NCI-H82 treated with DMSO at 0.1 percent for 48 hours (cell line): ENCODE measurements at regions not wholly inside any gene's neighbourhood (a gene's known extent, or its start where the extent isn't known, plus 50 kb on each side); places are given as distances from the start of the nearest gene placed in this dataset.

Source experiments
- DNase-seq: peaks from one replicate; lab custom pipeline; 2025; ENCODE audit not compliant: unreplicated experiment; lab: John Stamatoyannopoulos, UW

DNA sequence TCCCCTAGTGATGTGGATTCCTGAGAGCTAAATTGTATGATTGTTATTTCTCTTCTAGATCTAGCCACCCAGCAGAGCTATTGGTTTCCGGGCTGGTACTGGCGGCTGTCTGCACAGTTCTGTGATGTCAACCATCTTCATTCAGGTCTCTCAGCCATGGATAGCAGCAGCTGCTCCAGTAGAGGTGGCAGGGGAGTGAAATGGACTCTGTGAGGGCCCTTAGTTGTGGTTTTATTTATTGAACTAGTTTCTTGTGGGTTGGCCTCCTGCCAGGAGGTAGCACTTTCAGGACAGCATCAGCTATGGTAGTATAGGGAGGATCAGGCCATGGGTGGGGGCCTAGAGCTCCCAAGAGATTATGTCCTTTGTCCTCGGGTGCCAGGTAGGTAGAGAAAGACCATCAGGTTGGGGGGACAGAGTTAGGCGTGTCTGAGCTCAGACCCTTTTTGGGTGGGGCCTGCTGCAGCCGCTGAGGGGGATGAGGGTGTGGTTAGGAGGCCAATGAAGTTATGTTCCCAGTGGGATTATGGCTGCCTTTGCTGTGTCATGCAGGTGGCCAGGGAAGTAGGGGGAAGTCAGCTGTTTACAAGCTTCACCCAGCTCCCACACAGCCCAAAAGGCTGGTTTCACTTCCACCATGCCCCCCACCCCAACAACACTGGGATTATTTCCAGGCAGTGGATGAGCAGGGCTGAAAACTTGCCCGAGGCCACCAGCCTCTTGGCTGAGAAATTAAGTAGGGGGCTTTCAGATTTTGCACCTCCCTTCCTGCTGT is 55.1 kb upstream of the RGS4 start:
- no peak for DNase-seq

DNA sequence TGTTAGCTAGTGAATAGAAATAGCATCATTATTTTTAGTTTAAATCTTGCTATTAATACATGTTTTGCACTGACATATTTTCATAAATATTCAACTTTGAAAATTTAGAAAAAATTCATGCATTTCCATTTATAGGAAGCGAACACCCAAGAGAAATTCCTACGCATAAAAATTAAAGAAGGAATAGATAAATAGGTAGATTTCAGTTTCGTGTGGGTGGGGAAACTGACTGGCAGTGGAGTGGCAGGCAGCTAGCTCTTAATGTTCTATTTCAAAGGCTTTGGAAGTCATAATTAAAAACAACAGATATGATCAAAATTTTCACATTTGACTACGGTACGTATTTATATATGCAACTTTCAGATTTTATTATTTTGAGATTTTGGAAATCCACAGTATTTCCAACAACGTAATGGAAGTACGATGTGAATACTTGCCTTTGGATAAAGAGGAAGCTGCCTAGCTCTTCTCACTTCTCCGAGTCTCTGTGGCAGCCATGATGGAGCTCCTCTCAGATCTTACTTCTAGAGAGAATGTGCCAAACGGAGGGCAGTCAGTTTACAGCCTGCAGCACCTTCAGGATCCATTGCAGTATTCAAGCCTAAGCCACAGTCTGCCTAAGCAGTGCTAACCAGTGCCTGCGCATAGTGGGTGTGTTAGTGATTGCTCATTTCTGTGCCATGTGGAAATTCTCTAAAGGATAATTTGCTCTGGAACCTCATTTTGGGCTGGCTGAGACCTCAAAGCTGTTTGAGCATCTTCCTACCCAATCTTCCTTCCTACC is 62.9 kb upstream of the RGS4 start:
- DNase-seq = no peak

DNA sequence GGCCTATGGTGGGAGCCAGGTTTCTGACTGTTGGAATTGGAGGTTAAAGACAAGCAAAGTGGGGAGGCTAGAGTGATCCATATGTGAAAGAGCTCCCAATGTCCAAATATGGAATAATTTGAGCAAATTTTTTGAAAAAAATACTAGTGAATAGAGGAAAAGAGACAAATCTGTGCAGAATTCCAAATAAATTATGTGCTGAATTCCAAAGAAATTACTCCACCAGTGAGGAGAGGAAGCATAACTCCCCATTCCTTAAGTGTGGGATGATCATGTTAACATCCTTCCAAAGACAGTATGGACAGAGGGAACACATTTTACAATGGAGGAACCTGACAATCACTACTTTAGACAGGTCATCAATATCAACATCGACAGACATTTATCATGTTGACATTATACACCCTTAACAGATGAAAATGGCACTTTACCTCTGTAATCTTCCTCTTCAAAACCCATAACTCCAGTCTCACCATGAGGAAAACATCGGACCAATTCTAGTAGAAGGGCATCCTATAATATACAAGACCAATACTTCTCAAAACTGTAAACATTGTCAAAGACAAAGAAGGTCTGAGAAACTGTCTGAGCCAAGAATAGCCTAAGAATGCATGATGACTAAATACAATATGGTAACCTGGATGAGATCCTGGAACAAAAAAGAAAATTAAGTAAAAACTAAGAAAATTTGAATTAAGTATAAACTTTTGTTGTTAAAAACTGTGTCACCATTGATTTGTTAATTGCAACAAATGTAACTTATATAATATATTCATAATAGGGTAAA is 71.5 kb upstream of the RGS4 start:
- no peak for DNase-seq

DNA sequence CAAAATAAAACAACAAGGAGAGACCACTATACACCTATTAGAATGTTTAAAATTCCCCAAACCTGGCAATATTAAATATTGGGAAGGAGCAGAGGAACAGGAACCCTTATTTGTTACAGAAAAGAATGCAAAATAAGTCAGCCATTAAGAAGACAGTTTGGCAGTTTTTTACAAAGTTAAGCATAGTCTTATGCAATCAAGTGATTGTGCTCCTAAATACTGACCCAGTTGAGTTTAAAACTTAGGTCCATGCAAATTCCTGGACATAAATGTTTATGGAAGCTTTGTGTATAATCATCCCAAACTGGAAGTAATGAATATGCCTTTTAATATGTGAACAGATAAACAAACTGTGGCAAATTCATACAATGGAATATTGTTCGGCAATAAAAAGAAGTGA is 72.9 kb upstream of the RGS4 start:
- no peak for DNase-seq

DNA sequence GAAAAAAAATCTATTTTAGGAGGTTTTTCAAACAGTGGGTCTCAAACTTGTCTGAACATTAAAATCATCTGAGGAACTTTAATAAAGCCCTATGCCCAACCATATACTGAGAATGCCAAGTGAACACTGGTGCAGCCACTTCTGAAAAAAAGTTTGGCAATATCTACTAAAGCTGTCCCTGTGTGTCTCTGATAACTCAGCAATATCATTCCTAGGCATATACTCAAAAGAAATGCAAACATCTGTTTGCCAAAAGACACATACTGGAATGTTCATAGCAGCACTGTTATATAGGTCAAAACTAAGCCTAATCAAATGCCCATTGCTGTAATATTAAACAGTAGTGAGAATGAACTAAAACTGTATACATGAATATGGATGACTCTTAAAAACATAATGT is 74.2 kb upstream of the RGS4 start:
- no peak for DNase-seq

DNA sequence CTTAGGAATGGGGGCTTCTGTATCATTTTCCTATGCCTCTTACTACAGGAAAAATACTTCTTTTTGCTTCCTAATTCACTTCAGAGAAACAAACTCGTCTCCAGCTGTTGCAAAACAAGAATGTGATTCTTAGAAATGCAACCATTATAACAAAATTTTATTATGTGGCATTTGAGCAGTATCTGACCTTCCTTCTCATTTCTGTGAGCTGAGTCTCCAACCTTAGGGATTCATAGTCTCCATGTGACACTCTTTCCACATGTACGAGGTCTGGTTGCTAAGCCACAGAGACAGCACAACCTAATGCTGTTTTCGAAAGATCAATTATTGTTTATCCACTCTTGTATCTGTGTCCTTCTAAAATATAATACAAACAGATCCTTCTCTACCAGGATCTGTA is 75.3 kb upstream of the RGS4 start:
- no peak for DNase-seq

DNA sequence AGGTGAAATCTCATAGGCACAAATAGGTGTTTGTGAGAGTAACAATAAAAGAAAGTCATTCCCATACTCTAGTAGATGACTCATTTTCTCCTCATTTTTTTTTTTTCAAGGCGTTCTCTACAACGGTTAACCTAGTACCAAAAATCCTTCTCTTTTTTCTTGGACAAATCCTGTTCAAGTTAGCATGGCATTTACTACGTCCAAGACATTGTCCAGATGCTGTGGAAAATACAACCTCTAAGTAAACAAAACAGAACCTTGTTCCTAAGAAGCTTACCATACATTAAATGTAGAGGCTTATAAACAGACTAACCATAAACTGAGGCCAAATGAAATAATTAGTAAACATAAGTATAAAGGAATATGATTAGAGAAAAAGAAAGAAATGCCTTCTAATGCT is 76.2 kb upstream of the RGS4 start:
- peak; percentile 24 for DNase-seq

DNA sequence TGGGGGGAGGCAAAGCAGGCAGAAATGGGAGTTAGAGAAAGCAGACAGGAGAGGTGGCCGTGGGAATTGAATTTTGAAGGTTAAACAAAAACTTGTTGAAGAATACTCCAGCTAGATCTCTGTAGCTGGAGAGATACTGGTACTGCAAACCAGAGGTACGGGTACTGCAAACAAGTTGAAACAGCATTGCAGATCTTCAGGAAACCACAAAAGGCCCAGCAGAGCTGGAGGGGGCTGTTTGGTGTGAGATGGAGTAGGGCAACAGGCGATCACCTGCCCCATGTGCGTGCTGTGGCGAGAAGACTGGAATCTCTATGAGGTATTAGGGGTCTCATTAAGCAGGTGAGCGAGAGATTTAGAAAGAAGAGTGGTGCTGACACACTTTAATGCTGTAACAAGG is 77.7 kb upstream of the RGS4 start:
- DNase-seq = no peak

DNA sequence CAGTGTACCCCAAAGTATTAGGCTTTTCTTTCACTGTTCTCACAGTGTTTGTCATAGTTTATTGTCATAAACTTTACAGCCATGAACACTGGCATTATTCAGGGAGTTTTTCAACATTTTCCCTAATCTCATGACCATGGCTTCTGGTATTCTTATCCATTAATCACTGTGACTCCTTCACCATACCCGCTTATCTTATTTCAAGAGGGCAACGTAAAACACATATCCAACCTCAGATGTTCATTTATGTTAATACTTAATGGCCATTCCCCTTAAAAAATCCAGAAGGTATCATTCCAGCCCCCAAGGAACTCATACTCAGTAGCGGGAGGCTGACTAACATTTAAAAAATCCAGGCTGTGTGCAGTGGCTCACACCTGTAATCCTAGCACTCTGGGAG is 78.5 kb upstream of the RGS4 start:
- no peak for DNase-seq

DNA sequence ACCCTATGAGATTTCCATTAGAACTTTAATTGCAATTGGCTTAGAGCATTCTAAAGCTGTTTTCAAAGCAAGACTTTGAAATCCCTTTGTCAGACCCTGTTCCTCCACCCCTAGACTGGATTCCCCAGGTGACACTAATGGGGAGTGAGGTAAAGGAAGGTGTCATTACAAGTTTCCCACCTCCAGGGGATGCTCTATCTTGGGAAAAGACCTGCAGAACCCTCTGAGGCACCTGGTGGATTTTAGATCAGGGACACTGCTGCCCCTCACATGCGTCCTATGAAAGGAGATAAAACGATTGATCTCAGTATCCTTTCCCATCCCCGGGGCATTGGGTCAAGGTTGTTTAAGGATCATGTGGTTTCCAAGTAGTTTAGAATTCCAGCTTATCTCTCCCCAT is 80.3 kb upstream of the RGS4 start:
- DNase-seq = no peak

DNA sequence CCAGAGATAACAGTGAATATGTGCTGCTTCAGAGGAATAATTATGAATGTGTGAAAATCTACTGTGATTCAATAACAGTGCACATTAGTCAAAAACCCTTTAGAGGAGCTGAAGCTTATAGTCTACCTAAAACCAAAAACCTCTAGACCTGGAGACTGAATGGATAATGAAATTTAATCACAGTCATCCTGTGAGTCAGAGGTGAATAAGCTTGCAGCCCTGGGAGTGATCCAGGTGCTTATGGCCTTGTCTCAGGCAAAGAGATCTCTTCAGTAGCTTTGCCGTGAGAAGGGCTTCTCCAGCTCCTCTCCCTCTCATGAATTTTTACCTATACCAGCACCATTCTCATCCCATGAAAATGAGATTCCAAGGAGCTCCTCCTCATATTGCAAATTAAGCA is 81.3 kb upstream of the RGS4 start:
- no peak for DNase-seq

DNA sequence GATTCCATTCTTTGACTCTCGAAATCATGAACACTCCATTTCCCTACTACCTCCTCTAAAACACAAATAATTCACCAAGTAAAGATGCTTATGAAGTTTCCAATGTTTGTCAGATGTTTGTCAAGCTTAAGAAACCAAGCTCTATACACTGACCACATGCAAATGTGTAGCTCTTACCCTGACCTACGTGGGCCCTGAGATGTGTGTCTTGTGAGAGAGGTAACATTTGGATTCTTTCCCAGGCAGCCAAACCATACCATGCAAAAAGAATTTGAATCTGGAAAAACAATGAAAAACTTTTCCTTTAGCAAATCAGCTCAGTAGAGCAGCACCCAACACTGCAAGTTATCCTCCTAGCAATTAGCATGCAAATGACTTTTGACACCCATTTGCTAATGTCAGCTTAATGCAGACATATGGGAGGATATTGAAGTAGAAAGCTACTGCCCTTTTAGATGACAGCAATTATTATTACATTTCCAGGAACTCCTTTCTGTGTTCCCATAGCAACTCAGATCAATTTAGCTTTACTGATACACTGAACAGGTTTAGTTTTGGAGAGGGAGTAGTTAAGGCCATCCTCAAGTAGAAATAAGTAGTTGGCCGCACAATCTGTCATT is 83.2 kb upstream of the RGS4 start:
- no peak for DNase-seq

DNA sequence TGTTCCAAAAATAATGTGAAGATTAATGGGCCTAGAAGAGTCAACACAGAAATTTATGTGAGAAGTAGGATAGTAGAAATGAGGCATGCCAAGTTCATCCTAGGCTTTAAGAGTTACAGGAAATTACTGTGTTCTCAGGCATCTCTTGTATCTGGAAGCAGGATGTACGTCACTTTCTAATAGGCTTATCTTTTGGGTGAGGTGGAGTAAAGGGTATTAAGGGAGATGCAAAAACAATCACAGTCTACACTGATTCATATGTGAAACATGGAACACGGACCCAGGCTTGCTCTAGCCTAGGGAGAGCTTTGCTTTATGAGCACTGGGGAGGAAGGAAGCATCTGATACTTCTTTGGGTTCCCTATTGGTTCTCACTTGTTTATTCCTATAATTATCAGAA is 84.5 kb upstream of the RGS4 start:
- no peak for DNase-seq

DNA sequence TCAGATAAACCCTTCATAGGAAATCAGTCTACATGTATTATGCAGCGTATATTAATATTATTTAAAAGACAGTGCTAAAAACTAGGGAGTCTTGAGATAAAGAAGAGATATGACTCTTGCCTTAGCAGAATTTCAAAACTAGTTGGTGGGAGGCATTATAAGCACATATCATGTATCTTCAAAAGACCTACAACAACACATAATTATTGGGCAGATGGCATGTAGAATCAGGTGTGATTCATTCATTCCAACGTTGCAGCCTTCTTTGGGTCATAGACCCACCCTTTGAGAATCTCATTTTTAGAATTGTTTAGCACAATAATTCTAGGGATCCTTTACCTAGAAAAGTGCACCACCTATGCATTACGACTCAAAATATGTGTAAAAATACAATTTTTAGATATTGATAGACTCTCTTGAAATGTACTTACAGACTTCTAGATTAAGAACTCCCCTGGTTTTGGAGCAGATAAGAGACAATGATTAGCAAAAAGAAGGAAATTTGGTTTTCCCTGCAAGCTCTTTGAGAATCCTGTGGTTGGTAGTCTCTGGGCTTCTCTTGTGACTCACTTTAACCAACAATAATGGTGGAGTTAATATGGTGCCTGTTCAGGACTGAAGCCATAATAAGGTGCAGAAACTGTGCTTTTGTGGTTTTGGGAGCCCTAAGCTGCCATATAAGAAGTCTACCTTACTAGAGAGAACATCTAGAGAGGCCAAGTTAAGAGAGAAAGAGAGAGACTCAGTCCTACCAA is 85.3 kb upstream of the RGS4 start:
- no peak for DNase-seq

DNA sequence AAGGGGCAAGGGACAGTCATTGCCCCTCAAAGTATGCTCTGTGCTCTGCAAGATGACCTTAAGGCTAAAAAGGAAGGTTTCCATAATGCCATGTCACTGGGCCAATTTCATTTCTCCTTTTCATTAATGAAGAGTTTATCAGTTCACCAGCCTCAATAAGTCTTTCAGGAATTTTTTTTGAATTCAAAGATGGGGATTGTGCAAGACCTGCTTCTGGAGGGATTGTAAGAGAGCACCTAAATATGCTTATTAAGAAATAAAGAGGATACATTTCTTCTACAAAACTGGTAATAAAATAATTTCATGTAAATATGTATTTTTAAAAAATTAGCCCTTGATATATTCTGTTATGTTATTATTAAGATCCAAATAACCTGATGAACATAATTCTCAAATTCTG is 86.8 kb upstream of the RGS4 start:
- DNase-seq = no peak

DNA sequence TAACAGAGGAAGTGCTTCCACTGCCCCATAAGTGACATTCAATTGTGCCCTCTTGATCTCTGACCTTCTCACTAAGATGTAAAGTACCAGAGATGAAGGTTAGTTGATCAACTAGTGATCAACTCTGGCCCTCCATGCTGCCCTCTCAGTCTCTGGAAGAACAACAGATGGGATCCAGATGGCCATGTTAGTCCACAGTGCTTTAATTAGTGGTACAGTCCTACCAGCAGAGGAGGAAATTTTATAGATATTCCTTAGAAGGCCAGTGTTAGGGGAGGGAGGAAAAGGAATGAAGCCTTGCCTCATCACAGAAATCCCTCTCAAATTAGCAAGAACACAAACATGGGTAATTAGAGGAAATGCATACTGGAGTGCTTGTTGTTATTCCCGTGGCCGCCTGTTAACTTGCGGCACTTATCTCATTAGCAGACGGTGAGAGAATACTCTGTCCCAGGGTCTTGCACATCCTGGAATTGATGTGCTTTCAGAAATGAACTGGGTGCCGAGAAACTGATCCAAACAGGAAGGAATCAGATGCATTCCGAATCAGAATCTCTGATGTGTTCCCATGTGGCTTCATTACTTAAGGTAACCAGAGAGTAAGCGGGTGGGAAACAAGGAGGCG is 91.1 kb upstream of the RGS4 start:
- DNase-seq = peak; percentile 98

DNA sequence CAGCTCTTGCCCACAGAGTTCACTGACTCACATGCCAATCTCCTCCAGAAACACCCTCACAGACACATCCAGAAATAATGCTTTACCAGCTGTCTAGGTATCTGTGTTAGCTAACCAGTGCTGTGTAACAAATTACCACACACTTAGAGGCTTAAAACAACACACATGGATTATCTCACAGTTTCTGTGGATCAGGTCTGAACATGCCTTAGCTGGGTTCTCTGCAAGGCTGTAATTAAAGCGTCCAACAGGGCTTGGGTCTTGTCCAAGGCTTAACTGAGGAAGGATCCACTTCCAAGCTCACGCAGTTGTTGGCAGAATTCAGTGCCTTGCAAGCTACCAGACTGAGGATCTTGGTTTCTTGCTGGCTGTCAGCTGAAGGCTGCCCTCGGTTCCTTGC is 92.5 kb upstream of the RGS4 start:
- DNase-seq = no peak

DNA sequence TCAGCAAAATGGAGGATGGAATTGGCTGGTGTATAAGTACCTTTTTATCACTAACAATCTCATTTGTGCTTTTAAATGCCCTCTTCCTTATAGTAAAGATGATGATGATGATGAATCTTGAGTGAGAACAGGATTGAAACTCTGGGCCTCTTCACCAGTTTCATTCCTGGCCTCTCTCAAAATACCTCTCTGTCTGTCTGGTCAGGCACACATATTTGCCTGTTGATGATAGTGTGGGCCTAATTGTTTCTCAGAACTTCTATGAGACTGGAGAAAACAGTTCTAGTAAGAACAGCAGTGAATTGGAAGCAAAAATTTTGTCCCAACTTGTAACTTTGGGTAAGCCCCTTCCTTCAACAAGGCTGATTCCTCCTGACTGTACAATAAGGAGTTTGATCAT is 94.4 kb upstream of the RGS4 start:
- DNase-seq = no peak

DNA sequence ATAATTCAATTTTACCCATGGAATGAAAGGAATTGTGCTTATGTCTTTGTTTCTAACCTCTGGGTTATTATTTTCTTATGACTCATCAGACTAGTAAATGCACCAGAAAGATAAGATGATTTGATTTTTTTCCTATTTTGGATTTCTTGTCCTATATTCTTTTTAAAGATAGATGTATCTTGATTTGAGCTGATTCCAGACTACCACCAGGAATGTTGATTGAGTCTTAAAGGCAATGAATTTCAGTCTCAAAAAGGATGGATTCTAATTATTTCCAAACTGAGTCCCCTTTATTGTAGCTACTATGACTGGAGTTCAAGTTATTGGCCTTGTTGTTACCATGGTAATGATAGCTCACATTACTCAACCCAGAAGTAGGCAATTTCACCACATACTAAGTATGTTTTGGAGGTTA is 95.8 kb upstream of the RGS4 start:
- DNase-seq = no peak

DNA sequence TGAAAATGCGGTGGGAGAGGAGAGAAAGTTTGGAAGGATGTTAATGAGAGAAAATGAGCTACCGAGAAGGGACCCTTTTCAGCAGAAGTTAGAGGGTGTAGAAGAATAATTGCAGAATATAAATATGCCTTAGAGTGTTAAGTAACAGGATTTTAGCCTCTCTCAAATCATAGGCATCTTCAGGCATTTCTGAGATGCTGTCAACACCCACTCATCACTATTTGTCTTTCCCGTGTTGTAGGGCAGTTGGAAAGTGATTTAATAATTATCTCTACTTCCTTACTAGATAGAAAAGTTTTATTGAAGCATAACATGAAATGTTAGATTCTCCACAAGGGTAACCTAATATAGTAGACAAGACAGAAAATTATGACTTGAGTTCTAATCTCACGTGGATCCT is 96.4 kb upstream of the RGS4 start:
- DNase-seq = no peak
